Brain pericyte (primary cell): ENCODE measurements at regions not wholly inside any gene's neighbourhood (a gene's known extent, or its start where the extent isn't known, plus 50 kb on each side); places are given as distances from the start of the nearest gene placed in this dataset.
"Not testable (repeated sequence)": the region's sequence is repeated elsewhere in the genome, so short reads cannot be mapped to it uniquely, and the experiment has no call there.

Source experiments
- DNase-seq: peaks from one replicate; pipeline ENCODE4 v3.0.0-alpha.2; 2012; ENCODE audit warnings: low read depth, low spot score

DNA sequence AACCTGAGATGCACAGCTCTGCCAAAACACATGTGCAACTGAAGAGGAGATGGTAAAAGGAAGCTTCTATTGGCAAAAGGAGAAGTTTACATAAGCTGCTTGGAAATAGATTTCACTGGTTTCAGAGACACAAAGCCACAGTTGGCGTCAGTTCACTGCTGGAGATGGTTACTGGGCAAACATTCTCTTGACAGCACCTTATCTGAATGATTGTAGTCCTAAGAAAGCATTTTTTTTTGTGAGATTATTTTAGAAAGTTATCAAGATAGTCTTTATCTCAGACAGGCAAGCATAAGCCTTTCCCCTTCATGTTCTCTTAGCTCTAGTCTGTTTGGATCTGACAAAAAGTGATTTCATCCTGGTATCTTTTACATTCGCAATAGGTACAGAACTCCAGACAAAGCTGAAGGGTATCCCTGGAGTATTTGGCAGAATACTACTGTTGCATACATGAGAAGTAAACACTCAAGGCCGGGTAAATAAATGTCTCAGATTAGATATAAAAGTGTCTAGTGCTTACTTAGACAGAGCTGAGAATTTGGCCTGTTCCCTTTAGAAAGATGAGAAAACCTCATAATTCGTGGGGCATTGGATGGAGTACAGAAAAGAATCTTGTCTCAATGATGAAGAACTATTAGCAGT, 1668.0 kb upstream of the NUDT12 start:
- DNase-seq, result no peak

DNA sequence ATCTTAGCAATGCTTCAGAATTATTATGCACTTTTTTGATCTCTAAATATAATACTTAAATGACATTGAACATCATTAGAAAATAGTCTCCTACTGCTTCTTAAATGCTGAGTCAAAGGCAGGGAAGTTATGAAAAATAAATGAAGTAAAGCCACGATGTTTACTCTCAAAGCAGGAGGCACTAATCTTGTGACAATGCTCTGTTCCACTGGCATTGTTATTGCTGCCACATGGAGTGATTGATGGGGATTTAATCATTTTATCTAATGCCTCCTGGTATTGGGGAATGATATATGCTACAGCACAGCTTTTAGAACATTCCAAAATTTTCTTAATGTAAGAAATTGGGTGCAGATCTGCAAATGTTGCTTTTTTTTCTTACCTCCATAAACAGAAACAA, 1655.4 kb upstream of the NUDT12 start:
- DNase-seq, result no peak

DNA sequence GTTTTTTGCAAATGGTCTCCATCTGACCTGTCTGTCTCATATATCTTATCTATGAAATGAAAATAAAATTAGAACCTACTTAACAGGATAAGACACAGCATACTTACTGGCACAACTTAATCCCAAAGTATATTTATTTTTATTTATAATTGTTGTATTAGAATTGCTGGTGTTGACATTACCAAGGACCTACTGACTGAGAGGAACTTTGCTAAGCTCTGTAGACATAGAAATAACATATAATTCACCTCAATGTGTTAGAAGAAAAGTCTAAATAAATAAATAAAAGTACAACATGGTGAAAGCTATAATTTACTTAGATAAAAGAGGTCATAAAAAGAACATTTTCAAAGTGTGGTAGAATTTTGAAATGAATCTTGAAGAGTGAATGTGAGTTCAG, 1650.5 kb upstream of the NUDT12 start:
- DNase-seq, result no peak

DNA sequence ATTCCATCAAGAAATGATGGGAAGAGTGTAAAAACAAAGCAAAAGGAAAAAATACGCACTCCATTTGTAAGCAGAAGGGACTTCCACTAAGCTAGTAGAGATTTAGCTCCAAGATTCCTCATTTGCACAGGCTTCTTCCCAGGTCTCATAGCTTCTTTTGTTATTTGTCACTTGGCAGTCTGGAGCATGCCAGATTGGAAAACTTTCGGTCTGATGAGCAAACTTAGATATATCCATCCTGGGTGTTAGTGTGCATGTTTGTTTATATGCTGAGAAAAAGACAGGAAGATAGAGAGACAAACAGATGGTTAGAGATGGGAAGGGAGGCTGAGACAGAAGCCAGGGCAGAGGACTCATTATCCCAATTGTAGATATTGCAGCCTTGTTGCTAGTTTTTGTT, 1644.5 kb upstream of the NUDT12 start:
- no peak for DNase-seq

DNA sequence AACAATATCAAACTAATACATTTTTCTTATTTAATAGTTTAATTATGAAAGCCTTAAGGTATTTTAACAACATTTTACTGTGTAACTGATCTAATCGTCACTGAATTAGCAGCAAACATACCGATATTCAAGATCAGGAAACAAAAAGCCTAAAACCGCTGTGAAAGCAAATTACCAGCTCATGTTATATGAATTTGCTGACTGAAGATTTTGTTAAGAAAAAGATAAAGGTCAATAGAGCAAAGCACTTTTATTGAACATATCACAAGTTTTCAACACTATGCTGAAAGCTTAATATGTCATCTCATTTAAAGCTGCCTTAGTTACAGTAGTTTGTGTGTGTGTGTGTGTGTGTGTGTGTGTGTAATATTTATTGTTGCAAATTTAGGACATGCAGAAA, 1634.9 kb upstream of the NUDT12 start:
- no peak for DNase-seq

DNA sequence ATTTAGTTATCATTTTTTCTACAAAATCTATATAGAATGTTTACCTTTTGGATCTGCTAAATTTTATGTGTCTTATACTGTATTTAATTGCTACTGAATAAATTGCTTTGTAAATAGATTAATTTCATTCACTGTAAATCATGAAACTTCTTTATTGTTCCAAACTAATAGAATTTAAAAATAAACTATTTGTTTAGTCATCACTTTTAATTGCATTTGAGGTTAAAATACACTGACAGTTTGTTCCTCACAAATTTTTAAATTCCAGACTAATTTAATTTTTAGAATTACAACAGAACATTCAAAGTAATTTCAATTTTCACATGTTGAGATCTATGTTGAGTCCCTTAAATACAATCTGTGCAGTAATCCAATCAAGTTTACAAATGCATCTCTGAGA, 1633.2 kb upstream of the NUDT12 start:
- no peak for DNase-seq

DNA sequence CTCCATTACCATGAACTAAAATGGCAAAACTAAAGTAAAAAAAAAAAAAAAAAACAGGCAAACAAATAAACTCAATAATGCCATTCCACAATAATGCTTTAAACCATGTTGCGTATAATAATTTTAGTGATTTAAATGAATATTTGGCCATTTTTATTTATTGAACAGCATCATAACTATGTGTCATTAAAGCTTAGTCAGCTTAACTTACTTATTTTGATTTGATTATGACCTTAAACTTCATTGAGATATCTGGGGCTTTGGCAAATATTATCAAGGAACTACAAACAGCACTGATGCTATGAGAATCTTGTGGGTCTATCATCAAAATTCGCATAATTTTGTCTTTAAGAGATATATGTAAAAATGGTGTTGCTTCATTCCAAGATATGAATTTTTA, 1610.3 kb upstream of the NUDT12 start:
- DNase-seq, result no peak

DNA sequence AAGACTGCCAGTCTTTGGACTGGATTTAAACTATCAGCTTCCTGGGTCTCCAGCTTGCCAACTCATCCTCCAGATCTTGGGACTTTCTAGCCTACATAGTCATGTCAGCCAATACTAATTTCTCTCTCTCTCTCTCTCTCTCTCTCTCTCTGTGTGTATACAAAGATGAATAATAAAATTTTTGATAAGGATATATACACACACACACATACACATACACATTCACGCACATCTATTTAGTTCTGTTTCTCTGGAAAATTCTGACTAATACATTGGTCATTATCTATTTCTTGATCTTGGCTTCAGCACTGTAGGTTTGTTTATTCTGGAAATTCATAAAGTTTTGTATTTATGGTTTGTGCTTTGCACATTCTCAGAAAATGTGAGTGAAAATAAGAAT, 1606.2 kb upstream of the NUDT12 start:
- DNase-seq, result no peak

DNA sequence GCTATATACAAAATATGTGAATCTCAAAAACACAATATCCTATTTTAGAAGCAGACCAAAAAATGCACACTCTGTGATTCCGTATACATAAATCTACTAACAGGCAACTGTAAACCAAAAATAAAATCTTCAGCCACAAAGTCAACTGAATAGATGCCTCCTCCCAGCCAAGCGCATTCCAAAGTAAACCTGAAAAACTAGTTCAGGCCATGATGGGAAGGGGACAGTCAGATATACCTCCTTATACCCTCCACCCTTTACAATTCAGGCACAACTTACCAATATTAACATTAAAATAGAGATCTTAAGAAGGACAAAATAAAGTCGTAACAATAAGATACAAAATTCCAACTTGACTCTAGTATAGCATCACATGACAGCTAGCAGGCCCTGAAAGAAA, 1604.5 kb upstream of the NUDT12 start:
- DNase-seq, result no peak

DNA sequence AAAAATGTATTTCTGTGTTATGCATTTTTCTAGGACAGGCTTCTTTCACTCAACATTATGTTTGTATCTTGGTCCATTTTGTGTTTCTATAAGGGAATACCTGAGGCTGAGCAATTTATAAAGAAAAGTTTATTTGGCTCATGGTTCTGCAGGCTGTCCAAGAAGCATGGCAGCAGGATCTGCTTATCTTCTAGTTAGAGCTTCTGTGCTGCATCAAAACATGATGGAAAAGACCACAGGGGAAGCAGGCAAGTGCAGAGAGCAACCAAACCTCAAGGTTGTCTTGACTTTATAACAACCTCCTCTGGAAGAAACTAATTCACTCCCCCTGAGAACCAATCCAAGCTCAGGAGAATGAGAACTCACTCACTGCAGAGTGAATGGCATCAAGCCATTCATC, 1601.0 kb upstream of the NUDT12 start:
- no peak for DNase-seq

DNA sequence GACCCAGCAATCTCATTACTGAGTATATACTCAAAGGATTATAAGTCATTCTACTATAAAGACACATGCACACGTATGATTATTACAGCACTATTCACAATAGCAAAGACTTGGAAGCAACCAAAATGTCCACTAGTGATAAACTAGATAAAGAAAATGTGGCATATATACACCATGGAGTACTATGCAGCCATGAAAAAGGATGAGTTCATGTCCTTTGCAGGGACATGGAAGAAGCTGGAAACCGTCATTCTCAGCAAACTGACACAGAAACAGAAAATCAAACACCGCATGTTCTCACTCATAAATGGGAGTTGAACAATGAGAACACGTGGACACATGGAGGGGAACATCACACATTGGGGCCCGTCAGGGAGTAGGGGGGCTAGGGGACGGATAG, 1600.0 kb upstream of the NUDT12 start:
- not testable (repeated sequence) for DNase-seq

DNA sequence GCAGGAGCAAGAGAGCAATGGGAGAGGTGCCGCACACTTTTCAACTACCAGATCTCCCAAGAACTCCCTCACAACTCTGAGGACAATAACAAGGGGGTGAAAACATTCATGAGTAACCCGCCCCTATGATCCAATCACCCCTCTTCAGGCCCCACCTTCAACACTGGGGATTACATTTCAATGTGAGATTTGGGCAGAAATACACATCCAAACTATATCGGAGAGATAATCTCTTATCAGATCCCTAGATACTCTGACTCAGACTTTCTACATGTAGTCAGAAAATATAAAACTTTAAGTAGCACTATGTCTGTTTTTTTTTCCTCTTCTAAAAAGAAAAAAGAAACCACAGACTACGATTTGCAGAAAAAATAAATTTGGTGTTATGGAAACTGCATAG, 1595.9 kb upstream of the NUDT12 start:
- DNase-seq, result no peak

DNA sequence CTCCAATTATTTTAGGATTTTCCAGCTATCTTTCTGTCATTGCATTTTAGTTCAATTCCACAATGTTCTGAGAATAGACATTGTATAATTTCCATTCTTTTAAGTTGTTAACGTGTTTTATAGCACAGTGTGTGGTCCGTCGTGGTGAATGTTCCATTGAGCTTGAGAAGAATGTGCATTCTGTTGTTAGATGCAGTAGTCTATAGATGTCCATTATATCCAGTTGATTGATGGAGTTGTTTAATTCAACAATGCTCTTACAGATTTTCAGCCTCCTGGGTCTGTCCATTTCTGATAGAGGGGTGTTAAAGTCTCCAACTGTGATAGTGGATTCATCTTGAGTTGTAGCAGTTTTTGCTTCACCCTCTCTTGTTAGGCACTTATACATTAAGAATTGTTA, 1587.7 kb upstream of the NUDT12 start:
- DNase-seq, result no peak

DNA sequence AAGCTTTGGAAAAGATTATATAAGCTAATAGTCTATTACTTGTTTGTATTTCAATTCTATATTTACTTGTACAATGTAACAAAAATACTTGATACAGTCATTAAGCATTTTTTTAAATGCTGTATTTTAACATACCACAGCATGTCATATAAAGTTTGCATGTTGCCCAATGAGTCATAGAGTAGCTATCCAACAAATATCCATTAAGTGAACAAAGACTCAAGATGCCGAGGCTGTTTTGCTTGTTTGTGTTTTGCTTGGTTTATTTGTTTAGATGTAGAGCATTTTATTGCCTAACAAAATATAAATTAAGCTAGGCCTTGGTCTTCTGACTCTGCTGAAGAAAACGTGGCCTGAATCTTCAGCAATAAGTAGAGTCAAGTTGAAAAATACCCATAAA, 1584.3 kb upstream of the NUDT12 start:
- DNase-seq, result no peak

DNA sequence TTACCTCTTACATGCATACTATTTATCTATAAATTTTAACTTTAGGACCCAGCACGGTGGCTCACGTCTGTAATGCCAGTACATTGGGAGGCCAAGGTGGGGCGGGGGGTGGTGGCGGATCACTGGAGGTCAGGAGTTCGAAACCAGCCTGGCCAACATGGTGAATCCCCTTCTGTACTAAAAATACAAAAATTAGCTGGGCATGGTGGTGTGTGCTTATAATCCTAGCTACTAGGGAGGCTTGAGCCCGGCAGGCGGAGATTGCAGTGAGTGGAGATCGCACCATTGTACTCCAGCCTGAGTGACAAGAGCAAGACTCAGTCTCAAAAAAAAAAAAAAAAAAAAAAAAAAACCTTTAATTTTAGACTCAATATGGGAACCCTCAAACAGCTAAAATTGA, 1582.6 kb upstream of the NUDT12 start:
- DNase-seq, result no peak

DNA sequence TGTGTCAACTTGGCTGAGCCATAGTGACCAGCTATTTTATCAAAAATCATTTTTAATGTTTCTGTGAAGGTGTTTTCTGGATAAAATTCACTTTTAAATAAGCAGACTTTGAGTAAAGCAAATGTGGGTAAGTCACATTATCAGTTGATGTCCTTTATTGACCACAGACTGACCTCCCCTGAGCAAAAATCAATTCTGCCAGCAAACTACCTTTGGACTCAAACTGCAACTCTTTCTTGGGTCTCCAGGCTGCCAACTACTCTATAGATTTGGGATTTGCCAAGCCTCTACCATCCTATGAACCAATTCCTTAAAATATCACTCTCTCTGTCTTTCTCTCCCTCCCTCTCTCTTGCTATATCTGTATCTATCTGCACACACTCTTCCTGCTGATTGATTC, 1571.7 kb upstream of the NUDT12 start:
- no peak for DNase-seq

DNA sequence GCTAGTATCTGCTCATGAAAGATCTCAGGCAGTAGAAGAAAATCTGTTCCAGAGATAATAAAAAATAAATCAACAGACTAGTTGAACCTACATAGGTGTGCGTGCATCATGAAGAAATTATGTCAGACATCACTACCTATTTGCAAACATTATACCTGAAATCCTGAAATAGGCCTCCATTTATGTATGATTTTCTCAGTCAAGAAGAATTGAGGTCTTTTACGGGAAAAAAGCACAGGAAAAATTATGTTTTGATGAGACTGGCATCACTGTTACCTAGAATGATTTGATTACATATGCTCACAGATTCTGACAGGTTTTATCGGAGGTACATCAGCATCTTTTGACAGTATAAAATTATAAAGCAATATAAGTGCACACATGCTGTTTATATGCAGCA, 1570.5 kb upstream of the NUDT12 start:
- DNase-seq, result no peak

DNA sequence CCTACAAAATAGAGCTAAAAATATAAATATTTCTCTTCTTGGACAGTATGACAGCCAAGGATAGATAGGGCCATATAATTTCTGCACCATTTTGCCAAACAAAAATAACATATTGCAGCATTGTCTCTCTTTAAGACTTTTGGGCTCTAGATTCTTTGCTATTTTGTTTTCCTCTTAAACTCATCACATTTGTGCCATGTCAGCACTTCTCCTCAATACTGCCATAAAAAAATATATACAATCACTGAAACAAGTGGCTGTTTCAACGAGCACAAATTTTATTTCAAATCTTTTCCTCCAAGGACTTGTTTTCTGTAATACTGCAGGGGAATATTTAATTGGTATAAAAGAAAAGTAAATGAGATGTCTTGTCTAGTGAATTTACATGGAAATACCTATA, 1570.0 kb upstream of the NUDT12 start:
- DNase-seq, result no peak

DNA sequence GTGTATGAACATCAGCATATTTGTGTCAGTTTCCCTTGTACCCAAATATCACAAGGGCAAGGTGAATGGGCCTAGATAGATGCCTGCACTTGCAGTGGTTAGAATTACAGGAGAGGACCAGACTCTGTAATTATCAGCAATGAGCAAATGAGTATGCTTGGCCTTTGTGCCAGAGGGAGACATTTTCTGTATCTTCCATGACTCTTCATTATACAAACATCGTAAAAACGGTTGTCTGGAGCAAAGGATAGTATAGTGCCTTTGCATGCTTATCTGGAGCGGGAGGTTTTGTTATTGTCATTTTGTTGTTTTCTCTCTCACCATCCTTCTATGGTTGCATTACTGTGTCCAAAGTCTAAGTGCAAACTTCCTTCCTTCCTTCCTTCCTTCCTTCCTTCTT, 1568.5 kb upstream of the NUDT12 start:
- DNase-seq, result no peak

DNA sequence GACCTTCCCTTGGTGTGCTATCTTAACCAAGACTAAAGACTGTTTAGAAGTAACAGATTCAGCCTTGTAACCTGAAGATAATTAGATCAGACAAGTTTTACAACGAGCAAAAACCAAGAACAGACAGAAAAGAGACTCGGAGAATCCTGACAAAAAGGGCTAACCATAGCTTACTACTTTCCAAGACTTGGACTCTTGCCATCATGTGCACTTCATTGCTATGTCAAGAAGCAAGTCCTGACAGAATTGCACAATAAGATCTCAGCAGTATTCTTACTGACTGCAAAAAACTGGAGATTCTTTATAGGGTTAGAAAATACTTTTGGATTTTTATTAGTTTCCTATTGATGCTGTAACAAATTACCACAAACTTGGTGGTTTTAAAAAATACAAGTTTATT, 1539.0 kb upstream of the NUDT12 start:
- no peak for DNase-seq

DNA sequence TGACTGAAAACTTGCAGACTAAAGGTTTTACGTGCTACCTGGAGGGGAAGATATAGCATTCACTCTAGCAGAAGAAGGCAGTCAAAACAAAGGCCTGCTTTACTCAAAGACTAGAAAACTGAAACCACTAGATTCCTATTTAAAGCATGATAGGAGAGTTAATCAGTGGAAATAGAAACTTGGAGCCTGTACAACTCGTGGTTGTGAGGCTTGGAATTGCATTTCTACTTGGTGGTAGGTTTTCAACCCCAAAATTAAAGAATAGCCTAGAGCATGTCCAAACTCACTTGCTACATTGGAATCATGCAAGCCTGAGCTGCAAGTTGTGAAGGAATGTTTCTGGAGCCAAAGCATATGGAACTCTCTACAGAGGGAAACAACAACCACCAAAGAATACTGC, 1526.4 kb upstream of the NUDT12 start:
- DNase-seq, result no peak

DNA sequence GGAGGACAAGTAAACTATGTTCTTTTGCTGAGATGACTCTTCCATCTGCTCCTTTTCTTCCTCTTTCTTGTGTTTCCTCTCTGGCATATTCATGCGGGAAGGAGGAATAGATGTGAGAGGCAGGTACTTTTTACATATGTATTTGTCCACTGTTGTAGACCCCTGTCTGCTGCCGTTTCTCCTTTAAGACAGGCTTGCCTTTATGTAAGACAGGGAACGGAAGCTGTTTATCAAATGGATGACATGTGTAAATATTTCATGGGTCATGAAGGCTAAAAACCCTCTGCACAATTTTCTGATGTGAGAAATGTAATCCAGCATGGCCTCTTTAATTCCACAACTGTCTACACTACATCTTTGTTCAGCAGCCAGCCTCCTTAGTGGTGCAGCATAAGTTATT, 1525.5 kb upstream of the NUDT12 start:
- DNase-seq, result no peak

DNA sequence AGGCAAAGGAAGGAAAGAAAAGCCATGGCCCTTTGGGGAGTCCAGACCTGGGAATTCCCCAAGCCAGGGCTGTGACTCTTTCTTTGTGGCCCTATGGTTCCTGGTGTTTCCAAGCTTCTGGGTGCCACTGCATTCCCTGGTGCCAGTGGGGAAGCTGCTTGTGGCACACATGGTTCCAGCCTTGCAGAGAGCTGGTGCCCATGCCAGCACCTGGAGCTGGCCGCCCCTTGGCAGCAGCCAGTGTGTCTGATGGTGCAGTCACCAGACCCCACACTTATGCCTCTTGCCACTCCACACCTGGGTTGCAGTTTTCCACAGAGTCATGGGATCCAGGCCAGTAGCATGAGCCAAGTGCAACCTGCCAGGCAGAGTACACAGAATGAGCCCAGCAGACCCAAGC, 1495.3 kb upstream of the NUDT12 start:
- DNase-seq, result no peak

DNA sequence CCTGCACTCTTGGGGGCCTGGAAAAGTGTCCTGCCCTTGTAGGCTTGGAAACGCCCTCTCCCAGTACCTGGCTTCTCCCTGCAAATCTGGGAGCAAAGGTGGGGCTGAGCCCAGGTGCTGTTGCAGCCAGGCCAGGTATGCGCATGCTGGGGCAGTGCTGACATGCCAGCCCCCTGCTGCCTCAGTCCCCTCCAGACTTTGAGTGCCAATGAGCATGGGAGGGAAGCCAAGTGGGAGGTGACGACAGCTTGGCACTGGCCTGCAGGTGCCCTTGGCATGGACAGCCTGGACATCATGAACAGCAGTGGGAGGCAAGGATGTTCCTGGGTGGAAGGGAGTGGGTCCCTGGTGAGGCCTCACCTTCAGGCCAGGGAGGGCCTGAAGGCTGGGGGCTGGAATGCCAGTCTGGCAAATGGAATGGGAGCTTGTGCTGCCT, 1494.4 kb upstream of the NUDT12 start:
- DNase-seq, result no peak
